Large intestine (tissue), 3 donors: ENCODE measurements at regions not wholly inside any gene's neighbourhood (a gene's known extent, or its start where the extent isn't known, plus 50 kb on each side); places are given as distances from the start of the nearest gene placed in this dataset.
"Not testable (repeated sequence)": the region's sequence is repeated elsewhere in the genome, so short reads cannot be mapped to it uniquely, and the experiment has no call there.

Experiments
- DNase-seq, 2 donors: peaks; one replicate each; pipeline versions ENCODE4 v3.0.0 to v3.0.0-alpha.2; 2013
- H3K27ac ChIP-seq: one replicate; pipeline ENCODE4 v1.5.1; 2013; ENCODE audit warnings: low read length
- H3K27me3 ChIP-seq: 2 replicates; pipeline ENCODE4 v1.6.1; 2013; ENCODE audit warnings: low read length; ENCODE audit not compliant: control insufficient read depth, insufficient read depth
- H3K36me3 ChIP-seq: 2 replicates; pipeline ENCODE4 v1.6.1; 2013; ENCODE audit warnings: low read length; ENCODE audit not compliant: control insufficient read depth, insufficient read depth
- H3K4me1 ChIP-seq: one replicate; pipeline ENCODE4 v1.6.1; 2013; ENCODE audit warnings: low read length; ENCODE audit not compliant: control insufficient read depth, insufficient read depth
- H3K4me3 ChIP-seq: one replicate; pipeline ENCODE4 v1.5.1; 2013; ENCODE audit warnings: low read length
- H3K9me3 ChIP-seq: one replicate; pipeline ENCODE4 v1.6.1; 2013; ENCODE audit warnings: mild to moderate bottlenecking, low read depth, low read length, moderate library complexity; ENCODE audit not compliant: control insufficient read depth
- WGBS: methylation state at CpG from one replicate; pipeline ENCODE4 v1.1.5; 2013; ENCODE audit warnings: low lambda C conversion rate; ENCODE audit not compliant: insufficient coverage; 5-methylcytosine and 5-hydroxymethylcytosine counted together

DNA sequence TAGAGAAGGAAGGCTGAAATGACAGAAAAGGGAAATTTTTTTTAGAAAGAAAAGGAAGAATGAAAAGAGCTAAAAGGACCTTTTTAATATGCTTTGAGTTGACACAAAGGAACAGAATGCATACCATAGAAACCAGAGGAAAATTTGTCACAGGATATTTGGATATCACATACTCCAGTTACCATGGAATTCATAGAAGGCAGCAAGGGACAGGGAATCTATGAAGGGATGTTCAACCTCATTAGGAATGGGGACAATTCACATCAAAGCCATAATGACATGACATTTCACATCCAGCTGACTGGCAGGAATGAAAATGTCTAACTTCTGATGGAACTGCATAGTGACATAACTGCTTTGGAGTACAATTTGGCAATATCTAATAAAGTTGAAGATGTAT, 469.4 kb downstream of the CCER1 start:
- H3K27ac ChIP-seq = no peak overlapping the region
- H3K4me1 ChIP-seq = no peaks in the 10 kb centered on the region
- no peak overlapping the region for H3K4me3 ChIP-seq
- H3K36me3 ChIP-seq = no peaks in the 10 kb centered on the region
- H3K27me3 ChIP-seq = no peaks in the 10 kb centered on the region
- no peak for DNase-seq
- no peaks in the 10 kb centered on the region for H3K9me3 ChIP-seq

DNA sequence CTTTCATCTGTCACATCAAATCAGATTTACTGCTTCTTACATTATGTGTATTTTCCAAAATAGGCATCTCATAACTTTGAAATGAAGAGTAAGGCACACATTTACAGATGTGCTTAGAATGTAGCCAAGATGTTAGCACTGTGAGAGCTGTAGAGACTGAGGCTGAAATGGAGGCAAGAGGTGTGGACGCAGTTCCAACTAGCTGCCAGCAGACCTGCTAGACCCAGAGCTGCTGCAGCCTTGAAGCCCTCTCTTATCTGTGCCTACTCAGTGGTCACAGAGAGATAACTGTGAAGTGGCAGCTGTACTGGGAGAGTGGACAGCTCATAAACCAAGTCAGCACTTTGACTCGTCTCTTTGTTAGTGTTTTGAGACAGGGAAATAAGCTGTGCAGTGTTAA, 470.9 kb downstream of the CCER1 start:
- no peak for DNase-seq
- no peaks in the 10 kb centered on the region for H3K4me1 ChIP-seq
- H3K4me3 ChIP-seq = no peak overlapping the region
- H3K27me3 ChIP-seq = no peaks in the 10 kb centered on the region
- no CpG with 5 or more reads among the region's 2 CpGs for whole genome bisulfite sequencing
- H3K9me3 ChIP-seq = no peaks in the 10 kb centered on the region
- no peaks in the 10 kb centered on the region for H3K36me3 ChIP-seq
- H3K27ac ChIP-seq = no peak overlapping the region

DNA sequence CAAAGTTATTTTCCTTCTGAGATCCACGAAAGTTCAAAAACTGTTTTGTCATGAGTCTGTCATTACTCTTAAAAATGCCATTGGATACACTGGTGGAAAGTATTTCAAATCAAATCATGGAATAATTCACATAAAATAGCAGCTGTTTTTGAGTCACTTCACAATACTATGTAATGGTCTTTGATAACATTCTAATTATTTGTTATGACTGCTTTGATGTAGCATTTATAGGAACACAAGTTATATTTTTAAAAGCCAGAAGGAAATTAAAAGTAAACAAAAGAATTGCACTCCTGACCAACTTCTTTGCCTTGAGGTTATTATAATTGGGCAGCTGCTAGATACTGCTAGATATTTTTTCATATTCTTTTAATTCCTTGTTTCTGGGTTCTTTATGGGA, 473.2 kb downstream of the CCER1 start:
- DNase-seq = no peak
- Histone ChIP-seq H3K9me3 (no peaks in the 10 kb centered on the region), H3K4me1 (no peaks in the 10 kb centered on the region), H3K27me3 (no peaks in the 10 kb centered on the region), H3K36me3 (no peaks in the 10 kb centered on the region), H3K4me3 (no peak overlapping the region), H3K27ac (no peak overlapping the region)
- WGBS = no CpG with 5 or more reads among the region's 1 CpG

DNA sequence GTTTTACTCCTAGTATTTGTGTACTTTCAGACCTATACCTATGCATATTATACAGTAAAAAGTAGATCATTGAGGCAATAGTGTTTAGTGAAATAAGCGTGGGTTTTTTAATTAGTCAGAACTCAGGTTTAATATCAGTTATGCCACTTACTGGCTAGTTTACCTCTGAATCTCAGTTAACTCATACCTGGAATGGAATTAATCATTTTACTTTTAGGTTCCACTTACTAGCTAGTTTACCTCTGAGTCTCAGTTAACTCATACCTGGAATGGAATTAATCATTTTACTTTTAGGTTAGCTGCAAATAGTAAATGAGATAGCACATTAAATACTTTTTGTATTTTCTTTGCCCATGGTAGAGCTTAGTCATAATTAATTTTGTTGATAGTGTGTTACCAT, 475.7 kb downstream of the CCER1 start:
- no peak overlapping the region for H3K4me3 ChIP-seq
- H3K9me3 ChIP-seq = no peaks in the 10 kb centered on the region
- WGBS = no CpG with 5 or more reads among the region's 1 CpG
- DNase-seq = no peak
- no peaks in the 10 kb centered on the region for H3K36me3 ChIP-seq
- H3K4me1 ChIP-seq = no peaks in the 10 kb centered on the region
- no peaks in the 10 kb centered on the region for H3K27me3 ChIP-seq
- H3K27ac ChIP-seq = no peak overlapping the region

DNA sequence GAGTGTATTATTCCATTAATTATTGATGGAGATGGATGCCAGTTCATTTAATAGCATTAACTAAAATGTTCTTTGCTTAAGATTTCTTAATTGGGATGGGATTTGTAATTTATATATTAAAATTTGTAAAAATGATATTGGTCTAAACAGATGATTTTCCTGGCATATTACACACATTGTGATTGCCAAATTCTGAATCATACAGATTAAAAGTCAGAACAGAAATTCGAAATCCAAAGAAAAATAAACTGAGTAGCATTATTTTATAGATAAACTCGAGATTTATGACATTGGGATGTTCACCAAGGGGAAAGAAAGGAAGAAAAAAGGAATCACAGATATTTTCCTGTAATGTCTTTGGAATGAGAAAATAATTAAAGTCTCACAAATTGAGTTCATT, 481.1 kb downstream of the CCER1 start:
- WGBS = 77% methylated on average over 2 of the region's 2 CpGs
- H3K27me3 ChIP-seq = no peaks in the 10 kb centered on the region
- no peak overlapping the region for H3K27ac ChIP-seq

DNA sequence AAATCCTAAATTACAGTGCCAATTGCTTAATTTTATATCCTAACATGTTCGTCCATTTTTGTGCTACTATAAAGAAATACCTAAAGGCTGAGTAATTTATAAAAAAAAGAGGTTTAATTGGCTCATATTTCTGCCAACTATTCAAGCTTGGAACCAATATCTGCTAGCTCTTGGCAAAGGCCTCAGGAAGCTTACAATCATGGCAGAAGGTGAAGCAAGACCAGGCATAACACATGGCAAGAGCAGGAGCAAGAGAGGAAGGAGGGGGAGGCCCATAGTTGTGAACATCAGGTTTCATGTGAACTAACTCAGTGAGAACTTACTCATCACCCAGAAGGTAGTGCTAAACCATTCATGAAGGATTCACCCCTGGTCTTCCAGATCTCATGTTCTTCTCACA, 494.3 kb downstream of the CCER1 start:
- no peak overlapping the region for H3K4me3 ChIP-seq
- 100% methylated on average over 1 of the region's 1 CpG for WGBS

More for the DNA sequence above, 481.1 kb downstream of the CCER1 start:
- Histone ChIP-seq H3K4me1 (no peaks in the 10 kb centered on the region), H3K9me3 (no peaks in the 10 kb centered on the region), H3K36me3 (no peaks in the 10 kb centered on the region), H3K4me3 (no peak overlapping the region)
- DNase-seq = no peak

DNA sequence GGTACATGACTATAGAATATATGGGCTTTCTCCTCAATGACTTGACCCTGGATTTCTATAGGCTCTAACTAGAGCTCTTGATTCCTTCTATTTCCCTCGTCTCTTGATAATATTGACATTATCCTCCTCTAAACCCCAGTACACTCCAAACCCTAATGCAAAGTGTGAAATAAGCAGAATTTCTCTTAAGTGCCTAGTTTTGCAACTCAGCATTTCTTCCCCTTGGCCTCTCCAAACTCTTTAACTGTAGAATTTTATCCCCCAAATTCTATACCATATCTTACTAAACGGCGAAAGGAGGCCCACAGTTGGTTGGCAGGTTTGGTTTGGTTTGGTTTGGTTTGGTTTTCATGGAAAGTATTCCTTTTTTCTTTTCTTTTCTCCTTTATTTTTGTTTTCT, 498.7 kb downstream of the CCER1 start:
- Histone ChIP-seq H3K36me3 (no peaks in the 10 kb centered on the region), H3K27me3 (no peaks in the 10 kb centered on the region), H3K9me3 (no peaks in the 10 kb centered on the region), H3K27ac (no peak overlapping the region), H3K4me1 (no peaks in the 10 kb centered on the region), H3K4me3 (no peak overlapping the region)
- DNase-seq = no peak
- WGBS = 93% methylated on average over 3 of the region's 3 CpGs

More for the DNA sequence above, 494.3 kb downstream of the CCER1 start:
- DNase-seq = no peak
- H3K9me3 ChIP-seq = no peaks in the 10 kb centered on the region
- H3K36me3 ChIP-seq = no peaks in the 10 kb centered on the region
- no peaks in the 10 kb centered on the region for H3K4me1 ChIP-seq
- no peak overlapping the region for H3K27ac ChIP-seq
- H3K27me3 ChIP-seq = no peaks in the 10 kb centered on the region

DNA sequence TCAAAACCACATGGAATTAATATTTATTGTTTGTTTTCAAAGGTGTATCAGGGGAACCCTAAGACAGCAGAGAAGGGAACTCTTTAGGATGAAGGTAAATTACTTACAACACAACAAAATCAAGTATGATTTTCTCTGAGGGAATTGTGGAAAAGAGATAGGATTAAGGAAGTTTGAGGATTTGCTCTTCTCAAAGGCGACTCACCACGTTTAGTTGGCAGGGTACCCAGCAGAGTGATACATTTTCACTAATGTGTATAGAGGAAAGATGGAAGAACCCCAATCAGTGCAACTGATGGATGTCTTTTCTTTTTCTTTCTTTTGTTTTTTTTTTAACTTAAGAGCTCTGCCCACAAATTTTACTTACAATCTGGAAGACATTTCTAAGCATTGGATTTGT, 499.2 kb downstream of the CCER1 start:
- Histone ChIP-seq H3K27me3 (no peaks in the 10 kb centered on the region), H3K27ac (no peak overlapping the region), H3K36me3 (no peaks in the 10 kb centered on the region), H3K9me3 (no peaks in the 10 kb centered on the region), H3K4me3 (no peak overlapping the region), H3K4me1 (no peaks in the 10 kb centered on the region)
- DNase-seq = no peak
- WGBS = 80% methylated on average over 1 of the region's 2 CpGs

DNA sequence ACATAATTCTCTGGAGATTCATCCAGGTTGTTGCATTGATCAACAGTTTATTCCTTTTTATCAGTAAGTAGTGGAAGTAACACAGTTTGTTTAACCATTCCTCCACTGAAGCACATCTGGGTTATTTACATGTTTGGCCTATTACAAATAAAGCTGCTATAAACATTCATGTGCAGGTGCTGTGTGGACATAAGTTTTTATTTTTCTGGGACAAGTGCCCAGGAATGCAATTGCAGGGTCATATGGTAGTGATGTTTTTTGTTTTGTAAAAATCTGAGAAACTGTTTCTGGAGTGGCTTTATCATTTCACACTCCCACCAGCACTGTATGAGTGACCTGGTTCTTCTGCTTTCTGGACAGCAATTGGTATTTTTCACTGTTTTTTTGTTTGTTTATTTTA, 505.4 kb downstream of the CCER1 start:
- H3K4me1 ChIP-seq = no peaks in the 10 kb centered on the region
- no peak for DNase-seq
- H3K36me3 ChIP-seq = no peaks in the 10 kb centered on the region
- no peak overlapping the region for H3K27ac ChIP-seq
- H3K4me3 ChIP-seq = no peak overlapping the region
- no peaks in the 10 kb centered on the region for H3K27me3 ChIP-seq
- H3K9me3 ChIP-seq = no peaks in the 10 kb centered on the region

DNA sequence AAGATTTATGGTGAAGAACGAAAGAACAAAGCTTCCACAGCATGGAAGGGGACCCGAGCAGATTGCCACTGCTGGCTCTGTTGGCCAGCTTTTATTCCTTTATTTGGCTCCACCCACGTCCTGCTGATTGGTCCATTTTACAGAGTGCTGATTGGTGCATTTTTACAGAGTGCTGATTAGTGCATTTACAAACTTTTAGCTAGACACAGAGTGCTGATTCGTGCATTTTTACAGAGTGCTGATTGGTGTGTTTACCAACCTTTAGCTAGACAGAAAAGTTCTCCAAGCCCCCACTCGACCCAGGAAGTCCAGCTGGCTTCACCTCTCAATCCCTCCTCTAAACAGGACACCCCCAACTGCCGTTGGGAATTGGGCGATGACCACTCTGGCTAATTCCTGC, 511.5 kb downstream of the CCER1 start:
- 57% methylated on average over 1 of the region's 7 CpGs for WGBS
- H3K27ac ChIP-seq, H3K9me3 ChIP-seq, H3K36me3 ChIP-seq, H3K4me3 ChIP-seq, DNase-seq, H3K27me3 ChIP-seq, H3K4me1 ChIP-seq: not testable (repeated sequence)

DNA sequence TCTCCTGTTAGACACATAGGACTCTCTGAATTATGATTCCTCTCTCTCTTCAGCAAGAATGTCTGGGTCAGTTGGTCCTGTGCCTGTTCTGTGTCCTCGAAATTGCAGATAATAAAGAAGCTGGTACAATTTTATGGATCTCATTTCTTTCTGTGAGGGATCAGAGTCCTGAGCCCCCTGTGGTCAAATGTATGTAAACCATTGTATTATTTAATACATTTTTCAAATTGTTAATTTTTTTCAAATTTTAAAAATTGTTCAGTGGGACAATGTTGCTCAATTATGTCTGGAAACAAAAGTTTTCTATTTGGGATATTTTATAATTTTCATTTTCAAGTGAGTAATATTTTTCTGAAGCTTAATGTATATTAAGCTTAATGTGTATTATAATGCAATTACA, 513.5 kb downstream of the CCER1 start:
- H3K36me3 ChIP-seq = no peaks in the 10 kb centered on the region
- H3K9me3 ChIP-seq = peaks cover 2% of the 10 kb centered on the region
- no peak overlapping the region for H3K27ac ChIP-seq
- no peak overlapping the region for H3K4me3 ChIP-seq
- no peak for DNase-seq
- no CpG with 5 or more reads among the region's 1 CpG for WGBS
- H3K27me3 ChIP-seq = no peaks in the 10 kb centered on the region
- H3K4me1 ChIP-seq = no peaks in the 10 kb centered on the region
